GM18909 (cell line): ENCODE measurements at regions not wholly inside any gene's neighbourhood (a gene's known extent, or its start where the extent isn't known, plus 50 kb on each side); places are given as distances from the start of the nearest gene placed in this dataset.
"Not testable (repeated sequence)": the region's sequence is repeated elsewhere in the genome, so short reads cannot be mapped to it uniquely, and the experiment has no call there.

ENCODE experiments used
- ATAC-seq: cut with Tn5 transposase; IDR thresholded peaks from one replicate; pipeline ENCODE4 v1.9.1; 2021; ENCODE audit warnings: mild to moderate bottlenecking; ENCODE audit not compliant: unreplicated experiment, poor library complexity

- ATAC-seq: no peak
Observed at GRCh38 chr1:105436589-105437259, 1619.8 kb upstream of the PRMT6 start.

- ATAC-seq: no peak
Observed at GRCh38 chr1:105437847-105438246, 1618.6 kb upstream of the PRMT6 start.

- ATAC-seq: no peak
Observed at GRCh38 chr1:105442901-105443300, 1613.6 kb upstream of the PRMT6 start.

- ATAC-seq: no peak
Observed at GRCh38 chr1:105459759-105460158, 1596.7 kb upstream of the PRMT6 start.

GRCh38 chr1:105462308-105462707 is 1594.2 kb upstream of the PRMT6 start:
- no peak for ATAC-seq

- no peak for ATAC-seq
Observed at GRCh38 chr1:105467549-105467948, 1588.9 kb upstream of the PRMT6 start.

GRCh38 chr1:105470541-105470940 is 1585.9 kb upstream of the PRMT6 start:
- not testable (repeated sequence) for ATAC-seq

- ATAC-seq: no peak
Observed at GRCh38 chr1:105483436-105483835, 1573.0 kb upstream of the PRMT6 start.

GRCh38 chr1:105485207-105485606 is 1571.3 kb upstream of the PRMT6 start:
- ATAC-seq: no peak

GRCh38 chr1:105492921-105493320 is 1563.6 kb upstream of the PRMT6 start:
- ATAC-seq: no peak

GRCh38 chr1:105516068-105516467 is 1540.4 kb upstream of the PRMT6 start:
- no peak for ATAC-seq

- no peak for ATAC-seq
Observed at GRCh38 chr1:105533996-105534395, 1522.5 kb upstream of the PRMT6 start.

GRCh38 chr1:105544475-105544874 is 1512.0 kb upstream of the PRMT6 start:
- no peak for ATAC-seq

GRCh38 chr1:105556266-105556665 is 1500.2 kb upstream of the PRMT6 start:
- no peak for ATAC-seq

GRCh38 chr1:105558023-105558422 is 1498.5 kb upstream of the PRMT6 start:
- ATAC-seq: no peak

GRCh38 chr1:105565006-105565405 is 1491.5 kb upstream of the PRMT6 start:
- no peak for ATAC-seq

GRCh38 chr1:105585791-105586190 is 1470.7 kb upstream of the PRMT6 start:
- no peak for ATAC-seq

- no peak for ATAC-seq
Observed at GRCh38 chr1:105591681-105592080, 1464.8 kb upstream of the PRMT6 start.

- ATAC-seq: no peak
Observed at GRCh38 chr1:105608713-105609112, 1447.8 kb upstream of the PRMT6 start.

GRCh38 chr1:105626276-105626987 is 1430.0 kb upstream of the PRMT6 start:
- ATAC-seq: no peak

GRCh38 chr1:105631153-105631744 is 1425.2 kb upstream of the PRMT6 start:
- ATAC-seq: not testable (repeated sequence)
